ENCODE measurements at regions not wholly inside any gene's neighbourhood (a gene's known extent, or its start where the extent isn't known, plus 50 kb on each side); places are given as distances from the start of the nearest gene placed in this dataset.

DNA sequence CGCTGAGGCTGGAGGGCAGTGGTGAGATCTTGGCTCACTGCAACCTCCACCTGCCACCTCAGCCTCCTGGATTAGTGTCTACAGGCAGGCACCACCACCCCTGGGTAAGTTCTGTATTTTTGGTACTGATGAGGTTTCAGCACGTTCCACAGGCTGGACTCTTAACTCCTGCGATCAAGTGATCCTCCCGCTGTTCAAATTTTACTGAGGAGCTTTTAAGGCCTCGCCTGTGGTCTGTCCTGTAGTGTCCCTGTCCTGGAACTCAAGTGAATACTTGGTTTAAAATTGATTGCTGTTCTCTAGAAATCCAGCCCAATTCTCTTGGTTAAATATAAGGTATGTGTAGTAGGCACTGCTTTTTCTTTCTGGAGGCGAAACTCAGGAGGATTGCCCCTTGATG is 65.2 kb downstream of the DPRX start:
- no peaks in the 10 kb centered on the region for H3K27me3 ChIP-seq (ENCODE audit: control insufficient read depth, insufficient read depth, low read length)
- POLR2A ChIA-PET = no interaction called here
- intact Hi-C loops (cut with micrococcal nuclease; ENCODE audit: unreplicated experiment) (no loop called here), in situ Hi-C loops (cut with HindIII; ENCODE audit: low pct_unique_long_range_greater_than_20kb, low sequenced_read_pairs) (no loop called here)
- BruUV-seq (replicated peaks) = no TSS peak
- CTCF ChIA-PET = interaction anchor here (0.6 kb wide), 1 partner anchor 11 kb away, joined by 3 read pairs; no protein-coding TSS in a partner anchor
- TF ChIP-seq SIN3A (IDR thresholded peaks at IDR 0.05; ENCODE audit: borderline replicate concordance, insufficient read depth, low read depth, low read length) (no peak), TCF7L2 (IDR thresholded peaks at IDR 0.05; ENCODE audit: low read depth, low read length) (no peak), POLR2AphosphoS5 (IDR thresholded peaks at IDR 0.05; ENCODE audit: low read depth, low read length) (no peak)
- TF ChIP-seq, protein P1, sequence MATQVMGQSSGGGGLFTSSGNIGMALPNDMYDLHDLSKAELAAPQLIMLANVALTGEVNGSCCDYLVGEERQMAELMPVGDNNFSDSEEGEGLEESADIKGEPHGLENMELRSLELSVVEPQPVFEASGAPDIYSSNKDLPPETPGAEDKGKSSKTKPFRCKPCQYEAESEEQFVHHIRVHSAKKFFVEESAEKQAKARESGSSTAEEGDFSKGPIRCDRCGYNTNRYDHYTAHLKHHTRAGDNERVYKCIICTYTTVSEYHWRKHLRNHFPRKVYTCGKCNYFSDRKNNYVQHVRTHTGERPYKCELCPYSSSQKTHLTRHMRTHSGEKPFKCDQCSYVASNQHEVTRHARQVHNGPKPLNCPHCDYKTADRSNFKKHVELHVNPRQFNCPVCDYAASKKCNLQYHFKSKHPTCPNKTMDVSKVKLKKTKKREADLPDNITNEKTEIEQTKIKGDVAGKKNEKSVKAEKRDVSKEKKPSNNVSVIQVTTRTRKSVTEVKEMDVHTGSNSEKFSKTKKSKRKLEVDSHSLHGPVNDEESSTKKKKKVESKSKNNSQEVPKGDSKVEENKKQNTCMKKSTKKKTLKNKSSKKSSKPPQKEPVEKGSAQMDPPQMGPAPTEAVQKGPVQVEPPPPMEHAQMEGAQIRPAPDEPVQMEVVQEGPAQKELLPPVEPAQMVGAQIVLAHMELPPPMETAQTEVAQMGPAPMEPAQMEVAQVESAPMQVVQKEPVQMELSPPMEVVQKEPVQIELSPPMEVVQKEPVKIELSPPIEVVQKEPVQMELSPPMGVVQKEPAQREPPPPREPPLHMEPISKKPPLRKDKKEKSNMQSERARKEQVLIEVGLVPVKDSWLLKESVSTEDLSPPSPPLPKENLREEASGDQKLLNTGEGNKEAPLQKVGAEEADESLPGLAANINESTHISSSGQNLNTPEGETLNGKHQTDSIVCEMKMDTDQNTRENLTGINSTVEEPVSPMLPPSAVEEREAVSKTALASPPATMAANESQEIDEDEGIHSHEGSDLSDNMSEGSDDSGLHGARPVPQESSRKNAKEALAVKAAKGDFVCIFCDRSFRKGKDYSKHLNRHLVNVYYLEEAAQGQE (IDR thresholded peaks at IDR 0.05; ENCODE audit: insufficient read depth in 1 of 2, low read depth in 2 of 2, low read length in 1 of 2) = no peak
- TF ChIP-seq, protein P2, sequence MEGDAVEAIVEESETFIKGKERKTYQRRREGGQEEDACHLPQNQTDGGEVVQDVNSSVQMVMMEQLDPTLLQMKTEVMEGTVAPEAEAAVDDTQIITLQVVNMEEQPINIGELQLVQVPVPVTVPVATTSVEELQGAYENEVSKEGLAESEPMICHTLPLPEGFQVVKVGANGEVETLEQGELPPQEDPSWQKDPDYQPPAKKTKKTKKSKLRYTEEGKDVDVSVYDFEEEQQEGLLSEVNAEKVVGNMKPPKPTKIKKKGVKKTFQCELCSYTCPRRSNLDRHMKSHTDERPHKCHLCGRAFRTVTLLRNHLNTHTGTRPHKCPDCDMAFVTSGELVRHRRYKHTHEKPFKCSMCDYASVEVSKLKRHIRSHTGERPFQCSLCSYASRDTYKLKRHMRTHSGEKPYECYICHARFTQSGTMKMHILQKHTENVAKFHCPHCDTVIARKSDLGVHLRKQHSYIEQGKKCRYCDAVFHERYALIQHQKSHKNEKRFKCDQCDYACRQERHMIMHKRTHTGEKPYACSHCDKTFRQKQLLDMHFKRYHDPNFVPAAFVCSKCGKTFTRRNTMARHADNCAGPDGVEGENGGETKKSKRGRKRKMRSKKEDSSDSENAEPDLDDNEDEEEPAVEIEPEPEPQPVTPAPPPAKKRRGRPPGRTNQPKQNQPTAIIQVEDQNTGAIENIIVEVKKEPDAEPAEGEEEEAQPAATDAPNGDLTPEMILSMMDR (IDR thresholded peaks at IDR 0.05) = no peak
- no peaks in the 10 kb centered on the region for H3K4me1 ChIP-seq (ENCODE audit: control insufficient read depth, insufficient read depth, low read length)
- H3K4me3 ChIP-seq (ENCODE audit: low read depth in 2 of 2, low read length in 2 of 2) = no peak overlapping the region
- no peak overlapping the region for H3K27ac ChIP-seq (ENCODE audit: low read length)
- H3K36me3 ChIP-seq (ENCODE audit: control insufficient read depth, insufficient read depth, low read length) = no peaks in the 10 kb centered on the region
- ATAC-seq (no peak), DNase-seq (ENCODE audit: low read depth, low spot score) (no peak)
- no peaks in the 10 kb centered on the region for H3K9me3 ChIP-seq (ENCODE audit: control insufficient read depth, insufficient read depth, low read depth, low read length)

DNA sequence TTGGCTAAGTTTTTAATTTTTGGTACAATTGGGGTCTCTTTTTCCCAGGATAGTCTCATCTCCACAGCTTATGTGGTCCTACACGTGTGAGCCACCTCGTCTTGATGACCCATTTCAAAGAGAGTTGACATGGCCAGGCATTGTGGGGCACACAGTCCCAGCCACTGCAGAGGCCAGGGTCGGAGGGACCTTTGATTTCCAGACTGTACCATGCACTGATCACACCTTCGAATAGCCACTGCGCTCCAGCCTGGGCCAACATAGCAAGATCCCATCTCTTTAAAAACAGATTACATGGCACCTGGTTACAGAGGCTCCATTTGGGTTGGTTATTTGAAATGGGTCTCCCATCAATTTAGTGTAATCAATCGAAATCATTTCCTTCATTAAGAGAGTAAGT is 71.6 kb downstream of the DPRX start:
- no peaks in the 10 kb centered on the region for H3K4me1 ChIP-seq (ENCODE audit: control insufficient read depth, insufficient read depth, low read length)
- BruUV-seq (replicated peaks) = no TSS peak
- H3K27me3 ChIP-seq (ENCODE audit: control insufficient read depth, insufficient read depth, low read length) = no peaks in the 10 kb centered on the region
- POLR2A ChIA-PET = no interaction called here
- H3K36me3 ChIP-seq (ENCODE audit: control insufficient read depth, insufficient read depth, low read length) = no peaks in the 10 kb centered on the region
- intact Hi-C loops (cut with micrococcal nuclease; ENCODE audit: unreplicated experiment) (no loop called here), in situ Hi-C loops (cut with HindIII; ENCODE audit: low pct_unique_long_range_greater_than_20kb, low sequenced_read_pairs) (no loop called here)
- DNase-seq (ENCODE audit: low read depth, low spot score) (no peak), ATAC-seq (no peak)
- H3K27ac ChIP-seq (ENCODE audit: low read length) = no peak overlapping the region
- CTCF ChIA-PET = no interaction called here
- H3K9me3 ChIP-seq (ENCODE audit: control insufficient read depth, insufficient read depth, low read depth, low read length) = no peaks in the 10 kb centered on the region
- H3K4me3 ChIP-seq (ENCODE audit: low read depth in 2 of 2, low read length in 2 of 2) = no peak overlapping the region
- TF ChIP-seq TCF7L2 (IDR thresholded peaks at IDR 0.05; ENCODE audit: low read depth, low read length) (no peak), SIN3A (IDR thresholded peaks at IDR 0.05; ENCODE audit: borderline replicate concordance, insufficient read depth, low read depth, low read length) (no peak), POLR2AphosphoS5 (IDR thresholded peaks at IDR 0.05; ENCODE audit: low read depth, low read length) (no peak)
- TF ChIP-seq, protein P2 (IDR thresholded peaks at IDR 0.05) = no peak
- TF ChIP-seq, protein P1 (IDR thresholded peaks at IDR 0.05; ENCODE audit: insufficient read depth in 1 of 2, low read depth in 2 of 2, low read length in 1 of 2) = no peak

Measured in Panc1 (cell line).